Trophoblast cell (in vitro differentiated cells and primary cell): ENCODE measurements at regions not wholly inside any gene's neighbourhood (a gene's known extent, or its start where the extent isn't known, plus 50 kb on each side); places are given as distances from the start of the nearest gene placed in this dataset.

Experiments used
- DNase-seq, 2 donors: peaks; one replicate each; pipeline ENCODE4 v3.0.0-alpha.2; 2016
- H2AFZ ChIP-seq: 2 replicates; pipeline ENCODE4 v1.6.1; 2013; ENCODE audit warnings: low read length, moderate library complexity, mild to moderate bottlenecking; ENCODE audit not compliant: insufficient read depth, poor library complexity
- H2AK5ac ChIP-seq: 2 replicates; pipeline ENCODE4 v1.6.1; 2013; ENCODE audit warnings: mild to moderate bottlenecking, low read length
- H2BK120ac ChIP-seq: 2 replicates; pipeline ENCODE4 v1.6.1; 2013; ENCODE audit warnings: low read length, mild to moderate bottlenecking, moderate library complexity; ENCODE audit not compliant: insufficient read depth, poor library complexity
- H2BK12ac ChIP-seq: 2 replicates; pipeline ENCODE4 v1.6.1; 2013; ENCODE audit warnings: mild to moderate bottlenecking, low read length, moderate library complexity
- H2BK5ac ChIP-seq: 2 replicates; pipeline ENCODE4 v1.6.1; 2013; ENCODE audit warnings: low read length, low read depth, moderate library complexity, mild to moderate bottlenecking; ENCODE audit not compliant: poor library complexity
- H3K14ac ChIP-seq: 2 replicates; pipeline ENCODE4 v1.6.1; 2013; ENCODE audit warnings: mild to moderate bottlenecking, low read length
- H3K18ac ChIP-seq: 2 replicates; pipeline ENCODE4 v1.6.1; 2013; ENCODE audit warnings: mild to moderate bottlenecking, low read length
- H3K23ac ChIP-seq: 2 replicates; pipeline ENCODE4 v1.6.1; 2013; ENCODE audit warnings: low read length
- H3K27ac ChIP-seq: 2 replicates; pipeline ENCODE4 v1.5.1; 2013; ENCODE audit warnings: low read depth, mild to moderate bottlenecking, inconsistent platforms, low read length, moderate library complexity
- H3K27me3 ChIP-seq: 2 replicates; pipeline ENCODE4 v1.6.1; 2013; ENCODE audit warnings: inconsistent platforms, mild to moderate bottlenecking, low read length, moderate library complexity; ENCODE audit not compliant: insufficient read depth
- H3K36me3 ChIP-seq, 2 experiments: 1 replicate in 1 of 2; 2 replicates in 1 of 2; pipeline ENCODE4 v1.6.1; 2013; ENCODE audit warnings: low read length in 2 of 2, mild to moderate bottlenecking in 2 of 2, moderate library complexity in 1 of 2; ENCODE audit not compliant: insufficient read depth in 2 of 2, control insufficient read depth in 1 of 2
- H3K4ac ChIP-seq: 2 replicates; pipeline ENCODE4 v1.6.1; 2013; ENCODE audit warnings: low read depth, mild to moderate bottlenecking, low read length, moderate library complexity
- H3K4me1 ChIP-seq, 2 experiments: 1 replicate in 1 of 2; 2 replicates in 1 of 2; pipeline ENCODE4 v1.6.1; 2013; ENCODE audit warnings: low read length in 2 of 2, mild to moderate bottlenecking in 2 of 2, moderate library complexity in 1 of 2; ENCODE audit not compliant: insufficient read depth in 2 of 2, control insufficient read depth in 1 of 2
- H3K4me2 ChIP-seq: 2 replicates; pipeline ENCODE4 v1.6.1; 2013; ENCODE audit warnings: inconsistent platforms, mild to moderate bottlenecking, low read length, moderate library complexity
- H3K4me3 ChIP-seq: 2 replicates; pipeline ENCODE4 v1.5.1; 2013; ENCODE audit warnings: mild to moderate bottlenecking, low read depth, low read length, inconsistent platforms
- H3K79me1 ChIP-seq: one replicate; pipeline ENCODE4 v1.6.1; 2013; ENCODE audit warnings: low read length
- H3K79me2 ChIP-seq: 2 replicates; pipeline ENCODE4 v1.6.1; 2013; ENCODE audit warnings: low read length, mild to moderate bottlenecking; ENCODE audit not compliant: control insufficient read depth, insufficient read depth, poor library complexity
- H3K9ac ChIP-seq: 2 replicates; pipeline ENCODE4 v1.6.1; 2013; ENCODE audit warnings: mild to moderate bottlenecking, low read length
- H3K9me3 ChIP-seq: 2 replicates; pipeline ENCODE4 v1.6.1; 2013; ENCODE audit warnings: low read depth, mild to moderate bottlenecking, control low read depth, inconsistent platforms, low read length; ENCODE audit not compliant: insufficient read depth
- H4K12ac ChIP-seq: 2 replicates; pipeline ENCODE4 v1.6.1; 2013; ENCODE audit warnings: low read depth, mild to moderate bottlenecking, low read length, moderate library complexity
- H4K8ac ChIP-seq: 2 replicates; pipeline ENCODE4 v1.6.1; 2013; ENCODE audit warnings: low read depth, mild to moderate bottlenecking, low read length, moderate library complexity
- H4K91ac ChIP-seq: one replicate; pipeline ENCODE4 v1.6.1; 2013; ENCODE audit warnings: low read depth, mild to moderate bottlenecking, low read length, moderate library complexity
- WGBS: extraction: QIAGEN DNeasy Blood & Tissue Kit; methylation state at CpG from one replicate; pipeline ENCODE4 v1.1.7; 2013; ENCODE audit warnings: missing lambda C conversion rate; ENCODE audit not compliant: insufficient read length, insufficient coverage; ENCODE audit errors: extremely low coverage; 5-methylcytosine and 5-hydroxymethylcytosine counted together

DNA sequence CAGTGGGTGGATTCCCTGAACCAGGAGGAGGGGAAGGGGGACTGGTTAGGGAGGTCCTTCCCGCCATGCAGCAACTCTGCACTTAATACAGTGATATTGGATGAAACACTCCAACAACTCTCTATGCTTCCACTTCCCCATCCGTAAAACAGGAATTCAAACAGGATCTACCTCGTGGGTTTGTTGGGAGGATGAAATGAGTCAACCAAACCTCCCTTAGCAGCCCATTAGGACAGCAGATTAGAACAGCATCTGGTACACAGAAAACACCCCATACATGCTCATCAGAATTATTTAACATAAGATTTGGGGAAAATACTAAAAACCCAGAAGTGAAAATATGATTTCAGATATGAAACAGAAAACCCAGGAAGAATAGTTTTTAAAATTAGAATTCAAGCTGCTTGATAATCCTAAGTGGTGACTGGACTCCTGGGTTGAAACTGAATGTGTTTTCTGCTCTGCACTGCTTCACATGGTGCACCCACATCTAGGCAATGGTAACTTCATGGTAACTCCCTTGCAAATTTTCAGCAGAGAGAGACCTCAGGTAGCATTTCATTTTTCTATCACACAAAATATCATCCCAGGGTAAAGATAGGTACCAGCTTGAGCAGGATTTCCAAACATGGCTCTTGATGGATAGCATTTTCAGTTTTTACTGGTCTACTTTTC lies 326.8 kb upstream of the FRG2C start:
- H3K4ac ChIP-seq, result no peak overlapping the region
- H4K8ac ChIP-seq, result no peak overlapping the region
- no peak overlapping the region for H3K4me2 ChIP-seq
- no peak overlapping the region for H2BK5ac ChIP-seq
- H3K27me3 ChIP-seq, result no peaks in the 10 kb centered on the region
- no peak overlapping the region for H2BK120ac ChIP-seq
- no peak overlapping the region for H3K18ac ChIP-seq
- no peak overlapping the region for H4K91ac ChIP-seq
- WGBS, result no CpG with 5 or more reads among the region's 3 CpGs
- no peak overlapping the region for H4K12ac ChIP-seq
- H3K36me3 ChIP-seq, result no peaks in the 10 kb centered on the region
- no peak overlapping the region for H3K9ac ChIP-seq
- H3K79me1 ChIP-seq, result no peaks in the 10 kb centered on the region
- H3K23ac ChIP-seq, result no peak overlapping the region
- DNase-seq, result no peak
- H2AK5ac ChIP-seq, result no peak overlapping the region
- no peak overlapping the region for H2BK12ac ChIP-seq
- H2AFZ ChIP-seq, result no peak overlapping the region
- no peak overlapping the region for H3K27ac ChIP-seq
- no peak overlapping the region for H3K14ac ChIP-seq
- peaks cover 0 to 2% of the 10 kb centered on the region in 2 experiments for H3K4me1 ChIP-seq
- no peaks in the 10 kb centered on the region for H3K9me3 ChIP-seq
- H3K4me3 ChIP-seq, result no peak overlapping the region
- no peaks in the 10 kb centered on the region for H3K79me2 ChIP-seq

DNA sequence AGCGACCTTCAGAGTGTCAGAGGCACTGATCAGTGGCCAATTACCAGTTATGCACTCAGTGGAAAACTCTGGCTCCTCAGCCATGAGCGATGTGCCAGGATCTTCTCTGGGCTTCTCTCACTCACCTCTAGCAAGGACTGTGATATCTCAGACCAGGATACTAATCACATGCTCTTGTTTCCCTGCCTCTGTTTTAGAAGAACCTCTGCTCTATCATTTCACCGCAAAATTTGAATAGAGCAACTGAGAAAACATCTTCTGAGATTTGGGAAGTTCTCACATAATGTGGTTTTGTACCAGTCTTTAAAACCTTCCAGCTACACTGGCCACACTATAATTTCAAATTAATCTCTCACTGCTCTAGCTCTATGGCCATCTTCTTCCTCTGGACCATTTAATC lies 325.8 kb upstream of the FRG2C start:
- H3K4ac ChIP-seq, result no peak overlapping the region
- H3K27me3 ChIP-seq, result no peaks in the 10 kb centered on the region
- H4K8ac ChIP-seq, result no peak overlapping the region
- H2AK5ac ChIP-seq, result no peak overlapping the region
- no peak overlapping the region for H3K23ac ChIP-seq
- H2BK120ac ChIP-seq, result no peak overlapping the region
- peaks cover 0 to 2% of the 10 kb centered on the region in 2 experiments for H3K4me1 ChIP-seq
- no peaks in the 10 kb centered on the region for H3K79me2 ChIP-seq
- H3K36me3 ChIP-seq, result no peaks in the 10 kb centered on the region
- no peak overlapping the region for H3K18ac ChIP-seq
- H3K4me2 ChIP-seq, result no peak overlapping the region
- H3K9ac ChIP-seq, result no peak overlapping the region
- no peak for DNase-seq
- H2BK12ac ChIP-seq, result no peak overlapping the region
- no peak overlapping the region for H3K27ac ChIP-seq
- no peak overlapping the region for H3K14ac ChIP-seq
- no peak overlapping the region for H2BK5ac ChIP-seq
- no peak overlapping the region for H4K91ac ChIP-seq
- WGBS, result no CpG with 5 or more reads among the region's 3 CpGs
- no peaks in the 10 kb centered on the region for H3K79me1 ChIP-seq
- no peaks in the 10 kb centered on the region for H3K9me3 ChIP-seq
- H4K12ac ChIP-seq, result no peak overlapping the region
- H3K4me3 ChIP-seq, result no peak overlapping the region
- no peak overlapping the region for H2AFZ ChIP-seq

DNA sequence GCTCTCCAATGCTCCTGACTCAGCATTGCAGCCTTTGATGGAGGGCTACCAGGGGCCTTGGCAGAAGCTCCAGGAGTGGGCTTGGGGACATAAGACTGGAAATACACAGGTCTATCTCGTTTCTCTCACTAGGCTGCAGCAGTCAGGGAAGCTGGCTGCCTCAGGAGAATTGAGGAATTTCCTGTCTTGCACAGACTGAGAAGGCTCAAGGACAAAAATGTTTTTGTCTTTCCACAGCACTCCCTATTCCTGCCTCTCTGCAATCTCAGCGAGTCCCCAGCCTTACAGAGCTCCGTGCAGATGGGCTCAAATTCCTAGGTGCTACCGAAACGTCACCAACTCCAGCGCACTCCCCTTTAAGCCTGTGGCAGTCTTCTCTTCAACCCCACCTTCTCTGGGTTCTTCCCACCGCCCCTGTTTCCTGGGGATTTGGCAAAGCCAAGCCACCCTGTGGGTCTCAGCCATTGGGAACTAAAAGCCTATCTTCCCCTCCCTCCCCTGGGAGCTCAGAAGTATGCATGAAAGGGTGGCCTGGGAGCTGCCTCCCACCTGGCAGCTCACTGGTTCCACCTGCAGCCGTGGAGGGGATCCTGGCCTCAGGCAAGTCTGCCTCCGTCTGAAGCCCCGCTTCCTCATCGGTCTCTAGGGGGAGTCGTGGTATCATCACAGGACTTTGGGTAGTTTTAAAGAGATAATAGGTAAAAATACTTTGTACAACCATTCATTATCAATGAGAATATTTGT lies 322.6 kb upstream of the FRG2C start:
- H3K9me3 ChIP-seq, result no peaks in the 10 kb centered on the region
- peak overlapping the region; percentile 58 for H2AFZ ChIP-seq
- no peak overlapping the region for H4K8ac ChIP-seq
- no peak overlapping the region for H3K9ac ChIP-seq
- no CpG with 5 or more reads among the region's 12 CpGs for WGBS
- no peak overlapping the region for H3K4ac ChIP-seq
- no peak overlapping the region for H2BK5ac ChIP-seq
- H4K91ac ChIP-seq, result no peak overlapping the region
- no peak overlapping the region for H3K27ac ChIP-seq
- no peak overlapping the region for H3K23ac ChIP-seq
- no peak overlapping the region for H2AK5ac ChIP-seq
- no peaks in the 10 kb centered on the region for H3K27me3 ChIP-seq
- H3K14ac ChIP-seq, result no peak overlapping the region
- H3K4me2 ChIP-seq, result peak overlapping the region; percentile 1
- no peak overlapping the region for H3K4me3 ChIP-seq
- H4K12ac ChIP-seq, result no peak overlapping the region
- H3K79me1 ChIP-seq, result no peaks in the 10 kb centered on the region
- no peak overlapping the region for H2BK120ac ChIP-seq
- no peaks in the 10 kb centered on the region for H3K36me3 ChIP-seq
- no peak for DNase-seq
- H3K18ac ChIP-seq, result no peak overlapping the region
- H3K4me1 ChIP-seq, result peaks cover 0 to 2% of the 10 kb centered on the region in 2 experiments
- H3K79me2 ChIP-seq, result no peaks in the 10 kb centered on the region
- no peak overlapping the region for H2BK12ac ChIP-seq

DNA sequence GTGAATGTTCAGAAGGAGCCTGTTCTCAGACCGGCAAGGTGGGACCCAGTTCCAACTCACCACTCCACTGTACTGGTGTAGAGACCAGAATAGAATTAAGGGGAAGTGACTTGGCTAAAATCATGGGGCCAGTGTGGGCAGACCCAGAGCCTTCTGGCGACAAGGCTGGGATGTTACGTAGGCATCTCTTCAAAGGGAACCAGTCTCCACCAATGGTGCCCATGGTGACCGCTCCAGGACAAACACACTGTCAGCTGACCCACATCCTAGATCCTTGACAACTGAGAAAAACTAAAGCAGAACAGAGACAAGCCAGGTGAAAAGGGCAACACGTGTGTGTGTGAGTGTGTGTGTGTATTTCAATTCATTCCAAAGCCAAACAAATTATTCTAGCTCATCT lies 321.7 kb upstream of the FRG2C start:
- Histone ChIP-seq H3K9me3 (no peaks in the 10 kb centered on the region), H2AK5ac (no peak overlapping the region), H2BK5ac (no peak overlapping the region), H3K23ac (no peak overlapping the region), H3K14ac (no peak overlapping the region), H4K8ac (no peak overlapping the region), H2BK120ac (no peak overlapping the region), H3K4me1 (peaks cover 0 to 2% of the 10 kb centered on the region in 2 experiments), H3K4me2 (no peak overlapping the region), H3K9ac (no peak overlapping the region), H4K12ac (no peak overlapping the region), H3K79me1 (no peaks in the 10 kb centered on the region), H3K18ac (no peak overlapping the region), H4K91ac (no peak overlapping the region), H3K27ac (no peak overlapping the region), H3K79me2 (no peaks in the 10 kb centered on the region), H2AFZ (no peak overlapping the region), H2BK12ac (no peak overlapping the region), H3K4ac (no peak overlapping the region), H3K4me3 (no peak overlapping the region), H3K36me3 (no peaks in the 10 kb centered on the region), H3K27me3 (no peaks in the 10 kb centered on the region)
- WGBS, result no CpG with 5 or more reads among the region's 5 CpGs
- DNase-seq, result no peak
